IMR-90 (cell line): ENCODE measurements at regions not wholly inside any gene's neighbourhood (a gene's known extent, or its start where the extent isn't known, plus 50 kb on each side); places are given as distances from the start of the nearest gene placed in this dataset.

Experiments used
- ATAC-seq: fragments of 200-7000 bp; cut with Tn5 transposase; 2 replicates; pipeline ENCODE4 v1.9.1; 2020; ENCODE audit warnings: low read depth, mild to moderate bottlenecking, moderate library complexity
- BruUV-seq: library from RNA; stranded (reverse); fragments of 400-500 nt; replicated peaks from 2 replicates; lab custom pipeline; 2021; lab: Mats Ljungman, UMichigan
- CTCF ChIA-PET: fragments of 300-600 bp; formaldehyde crosslinking; extraction: SDS; loops from one replicate; lab custom pipeline; 2021; ENCODE audit warnings: antibody characterized with exemption; lab: Yijun Ruan, JAX
- POLR2A ChIA-PET: fragments of 300-600 bp; sonication (Branson Sonifier 250); formaldehyde crosslinking; loops from one replicate; lab custom pipeline; 2022; ENCODE audit warnings: antibody characterized with exemption; ENCODE audit not compliant: unreplicated experiment; lab: Charles Lee
- DNase-seq: peaks from one replicate; pipeline ENCODE4 v3.0.0; 2013
- H2AFZ ChIP-seq: replicated peaks from 2 replicates; pipeline ENCODE3; 2013; ENCODE audit warnings: low read length, mild to moderate bottlenecking; ENCODE audit not compliant: poor library complexity
- H2AK5ac ChIP-seq: 2 replicates; pipeline ENCODE4 v1.6.1; 2013; ENCODE audit warnings: low read depth, low read length, inconsistent platforms
- H2AK9ac ChIP-seq: replicated peaks from 2 replicates; pipeline ENCODE3; 2013; ENCODE audit warnings: mild to moderate bottlenecking, low read depth, low read length, moderate library complexity; ENCODE audit not compliant: poor library complexity
- H2BK120ac ChIP-seq: 2 replicates; pipeline ENCODE4 v1.6.1; 2013; ENCODE audit warnings: low read depth, low read length, inconsistent platforms
- H2BK15ac ChIP-seq: 3 replicates; pipeline ENCODE4 v1.6.1; 2013; ENCODE audit warnings: low read depth, low read length, inconsistent platforms
- H2BK20ac ChIP-seq: 2 replicates; pipeline ENCODE4 v1.6.1; 2013; ENCODE audit warnings: low read depth, mild to moderate bottlenecking, inconsistent platforms, low read length, moderate library complexity
- H2BK5ac ChIP-seq: 2 replicates; pipeline ENCODE4 v1.6.1; 2013; ENCODE audit warnings: mild to moderate bottlenecking, low read depth, low read length, inconsistent platforms; ENCODE audit not compliant: poor library complexity, severe bottlenecking
- H3K14ac ChIP-seq: replicated peaks from 2 replicates; pipeline ENCODE4 v1.6.1; 2013; ENCODE audit warnings: low read depth, low read length, inconsistent platforms
- H3K18ac ChIP-seq: 2 replicates; pipeline ENCODE4 v1.6.1; 2013; ENCODE audit warnings: low read depth, low read length, control low read depth
- H3K23ac ChIP-seq: 2 replicates; pipeline ENCODE4 v1.6.1; 2013; ENCODE audit warnings: low read depth, low read length, inconsistent platforms
- H3K27ac ChIP-seq: 2 replicates; pipeline ENCODE4 v1.5.1; 2013; ENCODE audit warnings: mild to moderate bottlenecking, control low read depth, low read length; ENCODE audit not compliant: insufficient read depth
- H3K27me3 ChIP-seq: 2 replicates; pipeline ENCODE4 v1.6.1; 2013; ENCODE audit warnings: low read length; ENCODE audit not compliant: control insufficient read depth, insufficient read depth
- H3K36me3 ChIP-seq: 2 replicates; pipeline ENCODE4 v1.6.1; 2013; ENCODE audit warnings: low read length, mixed read lengths; ENCODE audit not compliant: control insufficient read depth, insufficient read depth
- H3K4ac ChIP-seq: 2 replicates; pipeline ENCODE4 v1.6.1; 2013; ENCODE audit warnings: low read depth, low read length, inconsistent platforms
- H3K4me1 ChIP-seq: 2 replicates; pipeline ENCODE4 v1.6.1; 2013; ENCODE audit warnings: low read length, mixed read lengths; ENCODE audit not compliant: control insufficient read depth, insufficient read depth
- H3K4me2 ChIP-seq: 2 replicates; pipeline ENCODE4 v1.6.1; 2013; ENCODE audit warnings: low read depth, mild to moderate bottlenecking, control low read depth, low read length, moderate library complexity
- H3K4me3 ChIP-seq: 2 replicates; pipeline ENCODE4 v1.5.1; 2013; ENCODE audit warnings: low read depth, mild to moderate bottlenecking, control low read depth, low read length, moderate library complexity; ENCODE audit not compliant: insufficient read depth
- H3K56ac ChIP-seq: 2 replicates; pipeline ENCODE4 v1.6.1; 2013; ENCODE audit warnings: low read length, inconsistent platforms; ENCODE audit not compliant: insufficient read depth; ENCODE audit errors: extremely low read depth
- H3K79me1 ChIP-seq, 2 experiments: 2 replicates each; pipeline ENCODE4 v1.6.1; 2013; ENCODE audit warnings: low read length in 2 of 2, inconsistent platforms in 1 of 2, low read depth in 1 of 2
- H3K9ac ChIP-seq: 2 replicates; pipeline ENCODE4 v1.6.1; 2013; ENCODE audit warnings: low read depth, low read length, control low read depth
- H3K9me1 ChIP-seq: 2 replicates; pipeline ENCODE4 v1.6.1; 2013; ENCODE audit warnings: low read length, inconsistent platforms; ENCODE audit not compliant: insufficient read depth
- H3K9me3 ChIP-seq: 2 replicates; pipeline ENCODE4 v1.6.1; 2013; ENCODE audit warnings: low read length; ENCODE audit not compliant: control insufficient read depth, insufficient read depth
- H4K20me1 ChIP-seq: 2 replicates; pipeline ENCODE4 v1.6.1; 2013; ENCODE audit warnings: low read length, inconsistent platforms; ENCODE audit not compliant: insufficient read depth
- H4K5ac ChIP-seq: 2 replicates; pipeline ENCODE4 v1.6.1; 2013; ENCODE audit warnings: mild to moderate bottlenecking, low read depth, low read length, control low read depth
- H4K8ac ChIP-seq, 2 experiments: 2 replicates each; pipeline ENCODE4 v1.6.1; 2013; ENCODE audit warnings: low read depth in 2 of 2, low read length in 2 of 2, control low read depth in 1 of 2, inconsistent platforms in 1 of 2
- H4K91ac ChIP-seq: 2 replicates; pipeline ENCODE4 v1.6.1; 2013; ENCODE audit warnings: low read depth, low read length, inconsistent platforms; ENCODE audit not compliant: insufficient read depth
- BHLHE40 ChIP-seq: fragments of 150-350 bp; IDR thresholded peaks from 2 replicates; pipeline ENCODE4 v1.6.1; 2016; ENCODE audit warnings: mild to moderate bottlenecking, low read depth, low read length
- CEBPB ChIP-seq: IDR thresholded peaks from 2 replicates; pipeline ENCODE4 v1.6.1; 2012; ENCODE audit warnings: low read depth, low read length, improper control_type of control experiment
- CHD1 ChIP-seq: IDR thresholded peaks from 2 replicates; pipeline ENCODE4 v1.6.1; 2012; ENCODE audit warnings: low read depth, low read length, improper control_type of control experiment
- FOS ChIP-seq: fragments of 150-350 bp; IDR thresholded peaks from 2 replicates; pipeline ENCODE4 v1.6.1; 2016; ENCODE audit warnings: low read depth, low read length
- MAFK ChIP-seq: IDR thresholded peaks from 2 replicates; pipeline ENCODE4 v1.6.1; 2012; ENCODE audit warnings: low read depth, low read length, improper control_type of control experiment
- MAZ ChIP-seq: IDR thresholded peaks from 2 replicates; pipeline ENCODE4 v1.6.1; 2012; ENCODE audit warnings: low read depth, mild to moderate bottlenecking, low read length, improper control_type of control experiment, moderate library complexity, borderline replicate concordance
- MXI1 ChIP-seq: IDR thresholded peaks from 2 replicates; pipeline ENCODE4 v1.6.1; 2012; ENCODE audit warnings: low read depth, mild to moderate bottlenecking, low read length, moderate library complexity, borderline replicate concordance
- NFE2L2 ChIP-seq: fragments of 150-350 bp; IDR thresholded peaks from 2 replicates; pipeline ENCODE4 v1.6.1; 2016; ENCODE audit warnings: low read depth, mild to moderate bottlenecking, low read length
- POLR2A ChIP-seq: IDR thresholded peaks from 2 replicates; pipeline ENCODE4 v1.6.1; 2012; ENCODE audit warnings: mild to moderate bottlenecking, low read depth, low read length
- RAD21 ChIP-seq: IDR thresholded peaks from 2 replicates; pipeline ENCODE4 v1.6.1; 2012; ENCODE audit warnings: low read length, improper control_type of control experiment
- RCOR1 ChIP-seq: IDR thresholded peaks from 2 replicates; pipeline ENCODE4 v1.6.1; 2012; ENCODE audit warnings: mild to moderate bottlenecking, low read length, improper control_type of control experiment; ENCODE audit not compliant: insufficient replicate concordance
- RFX5 ChIP-seq: IDR thresholded peaks from 2 replicates; pipeline ENCODE4 v1.8.0; 2012; ENCODE audit warnings: low read depth, mild to moderate bottlenecking, low read length, moderate library complexity
- SMC3 ChIP-seq: fragments of 150-350 bp; IDR thresholded peaks from 2 replicates; pipeline ENCODE4 v1.6.1; 2016; ENCODE audit warnings: low read depth, mild to moderate bottlenecking, antibody characterized with exemption, low read length, moderate library complexity
- WGBS, 2 experiments: methylation state at CpG; one replicate each; pipeline versions ENCODE4 v1.1.5 to v1.1.7; 2013; ENCODE audit warnings: missing lambda C conversion rate in 2 of 2; ENCODE audit not compliant: insufficient read length in 1 of 2; ENCODE audit errors: extremely low coverage in 2 of 2; 5-methylcytosine and 5-hydroxymethylcytosine counted together
- dilution Hi-C: fragments of 300-500 bp; cut with HindIII; formaldehyde crosslinking; loops from one replicate; pipeline ENCODE4 v1.14.3; 2018; ENCODE audit warnings: low sequenced_read_pairs; ENCODE audit not compliant: unreplicated experiment
- in situ Hi-C: fragments of 300-500 bp; cut with MboI; formaldehyde crosslinking; loops from 3 replicates; pipeline ENCODE4 v1.14.3; 2019; ENCODE audit warnings: low sequenced_read_pairs, inconsistent platforms, mixed read lengths
- intact Hi-C: fragments of 100-400 bp; cut with micrococcal nuclease; formaldehyde crosslinking; loops from 2 replicates; pipeline ENCODE4 v1.10.0; 2022
- TF ChIP-seq, protein P1 (sequence below): conservative IDR thresholded peaks from 2 replicates; pipeline ENCODE4 v1.5.1; 2012; ENCODE audit warnings: mild to moderate bottlenecking, low read depth, low read length, improper control_type of control experiment
- TF ChIP-seq, protein P2 (sequence below): fragments of 150-350 bp; IDR thresholded peaks from 2 replicates; pipeline ENCODE4 v1.6.1; 2016; ENCODE audit warnings: low read depth, mild to moderate bottlenecking, low read length, moderate library complexity, borderline replicate concordance
- TF ChIP-seq, protein P3 (sequence below): fragments of 150-350 bp; IDR thresholded peaks from 2 replicates; pipeline ENCODE4 v1.6.1; 2017; ENCODE audit warnings: mild to moderate bottlenecking, antibody characterized with exemption, low read length, low read depth

DNA sequence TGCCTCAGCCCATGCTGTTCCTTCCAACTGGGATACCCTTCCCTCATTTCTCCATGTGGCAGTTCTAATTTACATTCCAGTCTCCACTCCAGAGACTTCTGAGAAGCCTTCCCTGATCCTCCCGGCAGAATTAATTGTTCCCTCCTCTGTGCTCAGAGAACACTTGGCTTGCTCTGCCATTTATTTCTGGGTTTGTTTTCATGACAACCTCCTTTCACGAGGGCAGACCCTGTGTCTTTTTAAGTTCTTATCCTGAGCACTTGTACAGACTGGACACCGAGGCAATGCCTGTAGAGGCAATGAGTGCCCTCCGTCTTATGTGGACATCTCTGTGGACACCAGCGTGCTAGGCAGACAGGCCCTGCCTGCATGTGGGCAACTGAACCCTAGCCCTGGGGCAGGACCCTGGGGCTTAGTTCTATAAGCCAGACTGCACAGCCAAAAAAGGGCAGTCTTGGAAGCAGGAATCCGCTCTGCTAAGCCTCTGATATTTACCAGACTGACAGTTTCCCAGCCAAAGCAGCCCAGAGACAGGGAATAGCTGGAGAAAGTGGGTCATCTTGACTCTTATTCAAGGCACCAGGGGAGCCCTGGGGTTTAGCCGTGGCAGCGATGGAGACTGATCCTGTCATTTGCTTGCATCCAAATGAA, 474.0 kb downstream of the RPS24 start:
- H3K9ac ChIP-seq: no peak overlapping the region
- in situ Hi-C loops: no loop called here
- no peak overlapping the region for H2AK5ac ChIP-seq
- no peak overlapping the region for H3K4ac ChIP-seq
- H3K56ac ChIP-seq: no peak overlapping the region
- no peak overlapping the region for H3K4me3 ChIP-seq
- H3K23ac ChIP-seq: no peak overlapping the region
- no peaks in the 10 kb centered on the region for H3K79me1 ChIP-seq
- no peak overlapping the region for H3K18ac ChIP-seq
- no peaks in the 10 kb centered on the region; the same call in 1 of the 2 replicates for H3K27me3 ChIP-seq
- no peaks in the 10 kb centered on the region for H3K36me3 ChIP-seq
- H2AK9ac ChIP-seq: no peak overlapping the region
- H3K14ac ChIP-seq: no peak overlapping the region
- H2BK120ac ChIP-seq: no peak overlapping the region
- ChIA-PET POLR2A (no interaction called here), CTCF (no interaction called here)
- H2BK20ac ChIP-seq: no peak overlapping the region
- 40% methylated on average over 2 of the region's 8 CpGs; no CpG with 5 or more reads in 1 of the 2 experiments for WGBS, 2 experiments
- intact Hi-C loops: no loop called here
- no peak for TF ChIP-seq CEBPB
- no peak for TF ChIP-seq POLR2A
- no peak for TF ChIP-seq MAZ
- TF ChIP-seq SMC3: no peak
- TF ChIP-seq MXI1: no peak
- no peak for TF ChIP-seq BHLHE40
- TF ChIP-seq NFE2L2: no peak
- TF ChIP-seq RFX5: no peak
- TF ChIP-seq MAFK: no peak
- TF ChIP-seq, protein P1, sequence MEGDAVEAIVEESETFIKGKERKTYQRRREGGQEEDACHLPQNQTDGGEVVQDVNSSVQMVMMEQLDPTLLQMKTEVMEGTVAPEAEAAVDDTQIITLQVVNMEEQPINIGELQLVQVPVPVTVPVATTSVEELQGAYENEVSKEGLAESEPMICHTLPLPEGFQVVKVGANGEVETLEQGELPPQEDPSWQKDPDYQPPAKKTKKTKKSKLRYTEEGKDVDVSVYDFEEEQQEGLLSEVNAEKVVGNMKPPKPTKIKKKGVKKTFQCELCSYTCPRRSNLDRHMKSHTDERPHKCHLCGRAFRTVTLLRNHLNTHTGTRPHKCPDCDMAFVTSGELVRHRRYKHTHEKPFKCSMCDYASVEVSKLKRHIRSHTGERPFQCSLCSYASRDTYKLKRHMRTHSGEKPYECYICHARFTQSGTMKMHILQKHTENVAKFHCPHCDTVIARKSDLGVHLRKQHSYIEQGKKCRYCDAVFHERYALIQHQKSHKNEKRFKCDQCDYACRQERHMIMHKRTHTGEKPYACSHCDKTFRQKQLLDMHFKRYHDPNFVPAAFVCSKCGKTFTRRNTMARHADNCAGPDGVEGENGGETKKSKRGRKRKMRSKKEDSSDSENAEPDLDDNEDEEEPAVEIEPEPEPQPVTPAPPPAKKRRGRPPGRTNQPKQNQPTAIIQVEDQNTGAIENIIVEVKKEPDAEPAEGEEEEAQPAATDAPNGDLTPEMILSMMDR: no peak
- TF ChIP-seq FOS: no peak
- TF ChIP-seq RCOR1: no peak
- TF ChIP-seq, protein P2, sequence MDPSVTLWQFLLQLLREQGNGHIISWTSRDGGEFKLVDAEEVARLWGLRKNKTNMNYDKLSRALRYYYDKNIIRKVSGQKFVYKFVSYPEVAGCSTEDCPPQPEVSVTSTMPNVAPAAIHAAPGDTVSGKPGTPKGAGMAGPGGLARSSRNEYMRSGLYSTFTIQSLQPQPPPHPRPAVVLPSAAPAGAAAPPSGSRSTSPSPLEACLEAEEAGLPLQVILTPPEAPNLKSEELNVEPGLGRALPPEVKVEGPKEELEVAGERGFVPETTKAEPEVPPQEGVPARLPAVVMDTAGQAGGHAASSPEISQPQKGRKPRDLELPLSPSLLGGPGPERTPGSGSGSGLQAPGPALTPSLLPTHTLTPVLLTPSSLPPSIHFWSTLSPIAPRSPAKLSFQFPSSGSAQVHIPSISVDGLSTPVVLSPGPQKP: no peak
- TF ChIP-seq RAD21: no peak
- no peak for TF ChIP-seq CHD1
- TF ChIP-seq, protein P3, sequence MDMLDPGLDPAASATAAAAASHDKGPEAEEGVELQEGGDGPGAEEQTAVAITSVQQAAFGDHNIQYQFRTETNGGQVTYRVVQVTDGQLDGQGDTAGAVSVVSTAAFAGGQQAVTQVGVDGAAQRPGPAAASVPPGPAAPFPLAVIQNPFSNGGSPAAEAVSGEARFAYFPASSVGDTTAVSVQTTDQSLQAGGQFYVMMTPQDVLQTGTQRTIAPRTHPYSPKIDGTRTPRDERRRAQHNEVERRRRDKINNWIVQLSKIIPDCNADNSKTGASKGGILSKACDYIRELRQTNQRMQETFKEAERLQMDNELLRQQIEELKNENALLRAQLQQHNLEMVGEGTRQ: no peak
- no peak for ATAC-seq
- no peak overlapping the region for H2AFZ ChIP-seq
- H4K91ac ChIP-seq: no peak overlapping the region
- DNase-seq: no peak
- no peaks in the 10 kb centered on the region for H4K20me1 ChIP-seq
- dilution Hi-C loops: no loop called here
- BruUV-seq: no TSS peak
- no peaks in the 10 kb centered on the region; the same call in 1 of the 2 replicates for H3K9me1 ChIP-seq
- no peak overlapping the region for H3K27ac ChIP-seq
- H4K5ac ChIP-seq: no peak overlapping the region
- no peak overlapping the region for H2BK5ac ChIP-seq
- H2BK15ac ChIP-seq: no peak overlapping the region
- peaks cover 2% of the 10 kb centered on the region; the same call in 1 of the 2 replicates for H3K4me1 ChIP-seq
- no peaks in the 10 kb centered on the region for H3K9me3 ChIP-seq
- no peak overlapping the region for H4K8ac ChIP-seq
- no peak overlapping the region for H3K4me2 ChIP-seq
